Peyer's patch (tissue), 4 donors: ENCODE measurements at regions not wholly inside any gene's neighbourhood (a gene's known extent, or its start where the extent isn't known, plus 50 kb on each side); places are given as distances from the start of the nearest gene placed in this dataset.

Source experiments
- CTCF ChIP-seq, 6 experiments: fragments of 450-650 bp in 4 of 6; fragments of 200-600 bp in 2 of 6; sonication (generic) in 1 of 6; IDR thresholded peaks; one replicate each; pipeline ENCODE4 v1.5.1; 2017 to 2019; ENCODE audit warnings: antibody characterized with exemption in 6 of 6, mild to moderate bottlenecking in 3 of 6, moderate library complexity in 1 of 6
- POLR2A ChIP-seq, 2 donors: fragments of 450-650 bp; IDR thresholded peaks; one replicate each; pipeline ENCODE4 v1.5.1; 2017; ENCODE audit warnings: antibody characterized with exemption in 2 of 2, mild to moderate bottlenecking in 2 of 2, moderate library complexity in 2 of 2

- no peak for TF ChIP-seq CTCF (IDR thresholded peaks at IDR 0.05)
- TF ChIP-seq POLR2A (IDR thresholded peaks at IDR 0.05): no peak
Measured at GRCh38 chr18:72102412-72102811, 441.7 kb downstream of the CBLN2 start.
